Gastroesophageal sphincter (tissue), 3 donors: ENCODE measurements at regions not wholly inside any gene's neighbourhood (a gene's known extent, or its start where the extent isn't known, plus 50 kb on each side); places are given as distances from the start of the nearest gene placed in this dataset.

ENCODE experiments used
- POLR2A ChIP-seq, 2 donors: fragments of 450-650 bp; IDR thresholded peaks; one replicate each; pipeline ENCODE4 v1.6.1; 2017; ENCODE audit warnings: antibody characterized with exemption in 2 of 2, mild to moderate bottlenecking in 2 of 2, moderate library complexity in 1 of 2
- POLR2AphosphoS5 ChIP-seq: sonication (generic); formaldehyde crosslinking; IDR thresholded peaks from one replicate; pipeline ENCODE4 v1.6.1; 2017; ENCODE audit warnings: antibody characterized with exemption
- TF ChIP-seq, protein P1 (sequence below), 4 experiments: fragments of 200-600 bp in 2 of 4; fragments of 450-650 bp in 2 of 4; sonication (generic) in 1 of 4; IDR thresholded peaks; one replicate each; pipeline ENCODE4 v1.5.1; 2017 to 2019; ENCODE audit warnings: antibody characterized with exemption in 4 of 4, mild to moderate bottlenecking in 2 of 4, moderate library complexity in 2 of 4

DNA sequence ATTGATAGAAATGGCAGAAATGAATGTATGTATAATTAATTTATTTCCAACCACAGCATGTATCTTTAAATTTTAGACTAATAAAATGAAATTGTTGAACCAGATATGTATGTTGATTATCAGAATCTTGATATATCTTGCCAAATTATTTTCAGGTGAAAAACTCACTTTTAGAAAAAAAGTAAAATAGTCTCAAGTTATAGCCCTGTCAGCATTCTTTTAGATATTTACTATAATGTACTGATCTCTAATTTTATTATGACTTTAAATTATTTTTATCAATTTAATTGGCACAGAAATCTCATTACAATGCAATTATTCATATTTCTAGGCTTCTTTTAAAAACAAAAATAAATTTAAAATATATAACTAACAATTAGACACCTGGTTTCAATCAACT lies 1990.4 kb upstream of the CDH6 start:
- TF ChIP-seq POLR2A (IDR thresholded peaks at IDR 0.05) (no peak), POLR2AphosphoS5 (no peak)
- TF ChIP-seq, protein P1, sequence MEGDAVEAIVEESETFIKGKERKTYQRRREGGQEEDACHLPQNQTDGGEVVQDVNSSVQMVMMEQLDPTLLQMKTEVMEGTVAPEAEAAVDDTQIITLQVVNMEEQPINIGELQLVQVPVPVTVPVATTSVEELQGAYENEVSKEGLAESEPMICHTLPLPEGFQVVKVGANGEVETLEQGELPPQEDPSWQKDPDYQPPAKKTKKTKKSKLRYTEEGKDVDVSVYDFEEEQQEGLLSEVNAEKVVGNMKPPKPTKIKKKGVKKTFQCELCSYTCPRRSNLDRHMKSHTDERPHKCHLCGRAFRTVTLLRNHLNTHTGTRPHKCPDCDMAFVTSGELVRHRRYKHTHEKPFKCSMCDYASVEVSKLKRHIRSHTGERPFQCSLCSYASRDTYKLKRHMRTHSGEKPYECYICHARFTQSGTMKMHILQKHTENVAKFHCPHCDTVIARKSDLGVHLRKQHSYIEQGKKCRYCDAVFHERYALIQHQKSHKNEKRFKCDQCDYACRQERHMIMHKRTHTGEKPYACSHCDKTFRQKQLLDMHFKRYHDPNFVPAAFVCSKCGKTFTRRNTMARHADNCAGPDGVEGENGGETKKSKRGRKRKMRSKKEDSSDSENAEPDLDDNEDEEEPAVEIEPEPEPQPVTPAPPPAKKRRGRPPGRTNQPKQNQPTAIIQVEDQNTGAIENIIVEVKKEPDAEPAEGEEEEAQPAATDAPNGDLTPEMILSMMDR (IDR thresholded peaks at IDR 0.05): no peak
